ENCODE measurements at regions not wholly inside any gene's neighbourhood (a gene's known extent, or its start where the extent isn't known, plus 50 kb on each side); places are given as distances from the start of the nearest gene placed in this dataset.

DNA sequence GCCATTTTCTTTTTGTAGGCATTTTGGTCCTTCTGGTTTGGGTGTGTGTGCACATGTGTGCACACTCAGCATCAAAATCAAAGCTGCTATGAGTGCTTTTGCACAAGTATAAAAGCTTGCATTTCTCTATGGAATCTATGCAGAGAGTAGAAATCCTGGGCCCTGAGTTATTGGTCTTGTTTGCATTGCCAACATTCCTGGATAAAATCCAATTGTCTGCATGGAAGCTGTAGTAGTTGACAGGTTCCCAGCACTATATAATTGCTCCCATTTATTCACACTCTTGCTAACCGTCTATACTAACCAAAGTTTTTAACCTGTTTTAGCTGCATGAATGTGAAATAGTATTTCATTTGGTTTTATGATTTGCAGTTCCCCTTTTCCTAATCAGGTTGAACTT, 277.0 kb downstream of the FOXA2 start:
- no peak for DNase-seq

DNA sequence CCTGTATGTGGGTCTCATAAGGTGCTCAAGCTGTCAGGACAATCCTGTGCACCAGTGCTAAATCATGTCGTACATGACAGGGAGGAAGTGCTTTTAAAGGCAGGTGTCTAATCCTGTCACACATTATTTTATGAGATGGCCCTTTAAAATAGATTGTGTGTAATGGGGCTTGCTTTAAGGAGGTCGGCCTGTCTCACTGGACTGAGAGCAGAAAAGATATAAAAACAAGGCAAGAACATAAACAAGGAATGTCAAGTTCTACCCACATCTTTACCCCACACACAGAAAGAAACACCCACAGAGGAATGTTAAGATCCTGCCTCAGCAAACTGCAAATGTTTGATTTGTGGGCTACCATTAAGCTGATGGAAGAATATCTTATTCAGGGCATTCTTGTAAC, 279.0 kb downstream of the FOXA2 start:
- DNase-seq, result no peak

DNA sequence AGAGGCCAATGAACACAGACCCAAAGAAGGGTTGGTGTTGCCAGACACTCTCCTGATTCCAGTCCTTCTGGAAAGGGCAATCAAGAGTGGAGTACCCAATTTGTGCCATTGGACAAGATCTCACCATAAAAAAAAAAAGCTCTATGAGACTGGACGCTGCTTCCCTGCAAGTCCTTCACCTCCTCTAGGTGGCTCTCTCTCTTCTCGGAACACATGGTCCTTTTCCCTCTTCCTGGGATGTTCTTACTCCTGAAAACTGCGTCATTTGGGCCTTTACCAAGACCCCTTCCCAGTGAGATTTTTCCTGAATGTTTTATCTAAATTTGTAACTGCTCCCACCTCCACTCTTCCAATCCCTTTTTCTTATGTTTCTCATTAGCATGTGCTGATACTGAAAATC, 280.8 kb downstream of the FOXA2 start:
- DNase-seq, result no peak

DNA sequence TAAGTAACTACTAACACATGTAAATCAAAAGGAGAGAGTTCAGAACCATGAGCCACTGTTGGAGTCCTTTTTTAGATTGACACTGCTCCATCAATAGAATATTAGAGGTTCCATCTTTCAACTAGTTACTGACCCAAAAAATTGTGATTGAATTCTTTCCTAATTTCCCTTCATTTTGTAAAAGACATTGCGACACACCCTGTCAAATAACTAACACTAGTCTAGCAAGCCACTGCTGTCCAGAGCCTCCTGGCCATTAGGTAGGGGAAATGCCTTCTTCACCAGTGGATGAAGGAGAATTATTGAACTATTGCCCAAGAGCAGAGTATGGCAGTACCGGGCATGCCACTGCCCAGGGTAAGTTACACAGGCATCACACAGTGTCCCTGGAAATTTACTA, 282.3 kb downstream of the FOXA2 start:
- DNase-seq, result no peak

DNA sequence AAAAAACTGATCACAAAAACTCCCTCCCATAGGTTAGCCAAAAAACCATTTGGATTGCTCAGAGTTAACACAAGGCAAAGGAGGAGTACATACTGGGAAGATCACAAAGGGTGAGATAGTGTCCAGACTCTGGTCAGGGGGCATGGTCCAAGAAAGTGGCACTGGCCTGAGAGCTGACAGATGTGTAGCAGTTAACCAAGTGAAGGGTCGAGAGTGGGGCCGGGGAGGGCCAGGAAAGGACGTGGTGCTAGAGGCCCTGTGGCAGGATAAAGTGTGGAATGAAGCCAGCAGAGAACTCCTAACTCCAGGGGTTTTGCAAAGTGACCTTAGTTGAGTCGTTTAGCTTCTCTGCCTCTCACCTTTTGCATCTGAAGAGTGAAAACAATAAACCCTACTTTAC, 290.5 kb downstream of the FOXA2 start:
- no peak for DNase-seq

DNA sequence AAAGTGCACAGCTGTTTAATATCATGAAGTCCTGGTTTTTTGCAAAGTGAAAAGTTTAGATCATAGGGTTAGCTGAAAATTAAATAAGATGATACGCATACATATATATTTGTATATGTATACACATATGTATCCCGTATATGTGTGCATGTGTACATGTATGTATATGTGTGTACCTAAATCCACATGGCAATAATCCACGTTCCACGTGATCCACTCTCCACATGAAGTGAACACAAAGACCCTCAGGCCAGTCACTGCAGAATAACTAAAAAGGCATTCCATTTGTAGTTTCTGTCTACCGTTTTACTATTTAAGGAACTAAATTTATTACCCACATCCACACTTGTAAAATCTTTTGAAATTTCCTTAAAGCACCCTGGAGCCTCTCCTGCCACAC, 294.9 kb downstream of the FOXA2 start:
- no peak for DNase-seq

DNA sequence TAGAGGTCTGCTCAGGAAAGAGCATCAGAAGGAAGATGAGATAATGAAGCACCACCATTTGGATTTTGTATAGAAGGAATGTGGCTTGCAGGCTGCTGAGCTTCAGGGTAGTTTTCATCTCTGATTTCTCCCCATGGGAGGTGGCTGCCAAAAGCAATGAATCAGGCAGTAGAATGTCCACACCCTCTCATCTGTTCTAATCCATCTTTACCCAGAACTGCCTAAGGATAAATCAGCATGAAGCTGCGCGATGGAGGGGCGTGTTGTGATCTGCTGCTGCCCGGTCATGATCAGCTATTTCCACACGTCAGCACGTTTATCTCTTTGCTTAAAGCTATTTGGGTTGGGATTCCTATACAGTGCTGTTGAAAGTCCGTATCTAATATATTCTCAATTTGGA, 295.4 kb downstream of the FOXA2 start:
- DNase-seq, result no peak

DNA sequence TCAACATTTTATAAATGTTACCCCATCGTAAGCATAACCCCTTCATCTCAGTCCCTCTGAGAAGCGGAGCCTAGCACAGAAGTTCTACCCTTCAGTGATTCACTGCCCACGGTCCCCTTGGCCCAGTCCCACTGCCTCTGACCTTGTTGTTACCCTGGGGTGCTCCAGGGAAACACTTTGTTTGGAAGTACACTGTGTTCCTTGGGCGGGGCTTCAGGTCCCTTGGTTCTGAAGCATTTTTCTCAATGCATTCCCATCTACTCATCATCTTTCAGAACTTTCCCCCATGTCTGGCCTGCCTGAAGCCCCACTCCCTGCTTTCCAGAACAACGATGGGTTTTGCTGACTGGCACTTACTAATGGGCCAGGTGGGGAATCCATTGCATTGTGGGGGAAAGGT, 296.2 kb downstream of the FOXA2 start:
- DNase-seq, result no peak

DNA sequence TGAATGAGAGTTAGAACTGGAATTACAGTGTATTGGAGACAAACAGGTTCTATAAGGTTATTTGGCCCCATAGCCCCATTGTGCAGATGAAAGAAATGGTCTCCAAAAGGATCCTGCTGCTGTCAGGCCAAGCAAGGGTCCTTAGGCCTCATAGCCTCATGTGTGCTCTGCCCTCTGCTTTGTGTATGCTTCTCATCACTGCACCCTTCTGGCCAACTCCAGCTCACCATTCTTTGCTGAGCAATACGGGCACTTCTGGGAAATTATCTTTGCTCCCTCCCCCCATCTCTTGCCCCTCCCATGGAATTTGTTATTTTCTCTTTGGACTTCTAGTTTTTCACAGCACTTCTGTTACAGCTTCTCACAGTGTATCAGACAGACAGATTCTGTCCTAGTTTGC, 298.8 kb downstream of the FOXA2 start:
- no peak for DNase-seq

DNA sequence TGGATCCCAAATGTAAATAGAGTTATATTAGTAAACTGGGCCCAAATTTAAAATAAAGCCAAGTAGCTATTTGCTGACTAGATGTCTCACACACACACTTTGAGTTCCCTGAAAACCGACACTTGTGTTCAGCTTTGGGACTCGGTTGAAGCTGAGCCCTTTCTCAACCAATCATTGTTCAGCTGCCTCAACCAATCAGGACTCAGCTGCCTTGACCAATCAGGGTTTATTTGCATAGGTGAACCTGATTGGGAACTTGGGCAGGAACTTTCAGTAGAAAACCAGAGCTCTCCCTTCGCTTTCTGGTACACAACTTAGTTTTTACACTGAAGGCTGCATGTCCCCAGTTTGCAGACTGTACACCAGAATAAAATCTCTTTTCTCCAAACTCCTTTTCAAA, 301.7 kb downstream of the FOXA2 start:
- no peak for DNase-seq

DNA sequence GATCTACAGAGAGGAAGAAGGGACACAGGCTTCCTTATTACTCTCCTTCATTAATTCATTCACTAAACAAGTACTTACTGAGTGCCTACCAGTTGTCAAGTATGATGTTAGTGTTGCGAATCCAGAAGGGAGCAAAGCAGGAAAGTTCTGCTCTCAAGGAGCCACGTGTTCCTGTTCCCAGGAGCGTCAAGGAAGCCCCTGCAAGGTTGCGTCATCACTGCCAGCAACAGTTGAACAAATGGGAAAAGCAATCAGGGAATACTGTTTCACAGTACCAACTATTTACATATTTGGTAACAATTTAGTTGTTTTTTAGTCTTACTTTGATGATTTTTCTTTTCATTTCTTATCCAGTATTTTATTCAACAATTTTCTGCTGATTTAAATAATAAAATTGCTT, 310.0 kb downstream of the FOXA2 start:
- DNase-seq, result no peak

DNA sequence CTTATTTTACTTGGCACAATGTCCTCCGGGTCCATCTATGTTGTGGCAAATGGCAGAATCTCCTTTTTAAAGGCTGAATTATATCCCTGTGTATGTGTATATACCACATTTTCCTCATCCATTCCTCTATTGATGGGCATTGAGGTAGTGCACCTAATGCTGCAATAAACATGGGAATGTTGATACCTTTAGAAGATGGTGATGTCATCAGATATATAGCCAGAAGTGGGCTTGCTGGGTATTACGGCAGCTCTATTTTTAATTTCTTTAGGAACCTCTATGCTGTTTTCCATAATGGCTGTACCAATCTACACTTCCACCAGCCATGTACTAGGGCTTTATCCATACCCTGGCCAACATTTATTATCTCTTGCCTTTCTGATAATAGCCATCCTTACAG, 315.7 kb downstream of the FOXA2 start:
- no peak for DNase-seq

DNA sequence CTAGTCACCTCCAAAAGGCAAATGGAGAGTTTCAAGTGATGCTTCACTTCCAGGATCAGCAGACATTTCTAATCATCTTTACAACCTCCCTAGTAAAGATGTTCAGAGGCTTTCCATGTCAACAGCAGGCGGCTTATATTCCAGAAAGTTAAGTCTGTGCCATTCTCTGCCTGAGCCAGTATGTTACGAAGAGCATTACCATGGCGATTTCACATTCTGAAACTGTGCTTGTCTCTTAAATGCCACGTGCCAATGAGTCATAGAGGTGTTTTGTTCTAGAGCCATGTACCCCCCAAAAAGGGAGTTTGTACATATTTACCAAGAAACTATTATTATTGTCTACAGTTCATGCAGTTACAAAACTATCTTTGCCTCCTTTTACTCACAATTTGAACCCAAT, 319.5 kb downstream of the FOXA2 start:
- no peak for DNase-seq

DNA sequence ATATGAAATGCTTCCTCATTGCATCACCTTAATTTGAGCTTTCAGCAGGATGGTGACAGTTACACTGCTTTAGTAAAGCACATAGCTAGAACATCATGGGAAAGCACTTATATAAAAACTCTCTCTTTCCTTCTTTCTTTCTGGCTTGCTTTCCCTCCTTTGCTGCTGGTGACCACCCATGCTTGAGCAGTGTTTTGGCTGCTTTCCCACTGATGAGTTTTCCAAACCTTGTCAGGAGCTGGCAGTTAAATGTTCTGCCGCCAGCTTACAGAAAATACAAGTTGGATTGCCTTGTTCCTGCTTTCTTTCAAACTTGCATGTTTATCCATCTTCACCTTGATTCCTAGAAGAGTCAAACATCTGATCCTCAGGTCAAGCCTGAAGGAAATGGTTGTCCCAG, 323.9 kb downstream of the FOXA2 start:
- DNase-seq, result no peak

DNA sequence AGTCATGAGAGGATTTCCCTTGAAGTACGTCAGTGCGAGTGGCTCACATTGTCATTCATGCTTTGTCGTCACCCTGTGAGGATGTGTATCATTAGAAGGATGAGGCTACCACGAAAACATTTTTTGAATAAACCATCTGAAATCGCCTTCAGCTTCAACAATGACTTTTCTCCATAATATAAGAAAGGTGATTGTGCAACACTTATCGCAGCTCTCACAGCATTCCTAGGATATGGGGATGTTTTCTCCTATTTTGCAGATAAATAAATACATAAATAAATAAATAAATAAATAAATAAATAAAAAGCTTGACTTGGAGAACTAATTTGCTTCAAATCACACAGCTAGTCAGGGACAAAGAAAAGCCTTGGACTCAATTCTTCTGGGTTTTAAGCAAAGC, 326.5 kb downstream of the FOXA2 start:
- DNase-seq, result no peak

DNA sequence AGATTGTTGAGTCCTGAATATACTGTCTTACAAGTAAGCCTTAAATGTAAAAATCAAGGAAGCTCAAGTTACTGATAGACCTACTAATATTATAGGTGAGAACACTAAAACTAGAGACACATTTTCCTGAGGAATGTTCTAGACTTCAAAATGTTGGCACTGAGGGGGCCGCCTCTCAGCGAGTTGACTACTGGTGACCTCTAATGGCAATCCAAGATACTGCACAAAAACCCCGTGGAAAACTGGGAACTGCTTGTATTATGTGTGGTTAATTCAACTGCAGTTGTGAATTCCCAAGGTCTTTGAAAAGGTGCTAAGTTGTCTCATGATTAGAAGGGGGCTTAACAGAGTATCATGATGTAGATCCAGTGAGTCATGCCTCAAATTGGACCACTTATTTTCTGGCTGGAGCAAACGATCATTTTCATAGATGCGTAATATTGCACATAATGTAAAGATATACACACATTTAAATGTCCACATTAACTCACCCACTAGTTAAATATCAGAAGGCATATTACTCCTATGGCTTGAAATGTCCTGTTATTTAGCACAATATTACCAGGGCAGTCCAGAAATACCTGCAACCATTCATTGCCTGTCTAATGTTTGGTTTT, 336.2 kb downstream of the FOXA2 start:
- no peak for DNase-seq

DNA sequence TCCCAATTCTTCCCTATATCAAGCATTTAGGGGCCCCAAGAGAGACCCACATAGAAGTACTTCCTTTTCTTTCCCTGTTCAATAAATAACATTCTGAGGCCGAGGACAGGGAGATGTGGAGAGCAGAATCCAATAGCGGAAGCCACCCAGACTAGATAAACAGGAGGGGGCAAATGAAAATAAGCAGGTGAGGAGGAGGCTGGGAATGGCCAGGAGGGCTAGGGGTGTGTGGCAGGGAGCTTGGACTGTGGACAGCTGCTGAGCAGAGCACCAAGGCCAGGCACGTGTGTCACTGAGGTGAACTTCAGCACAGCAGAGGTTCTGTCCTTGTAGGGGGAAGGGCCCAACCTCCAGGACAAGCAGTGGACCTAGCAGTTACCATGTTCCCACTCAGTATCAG, 339.2 kb downstream of the FOXA2 start:
- DNase-seq, result no peak

DNA sequence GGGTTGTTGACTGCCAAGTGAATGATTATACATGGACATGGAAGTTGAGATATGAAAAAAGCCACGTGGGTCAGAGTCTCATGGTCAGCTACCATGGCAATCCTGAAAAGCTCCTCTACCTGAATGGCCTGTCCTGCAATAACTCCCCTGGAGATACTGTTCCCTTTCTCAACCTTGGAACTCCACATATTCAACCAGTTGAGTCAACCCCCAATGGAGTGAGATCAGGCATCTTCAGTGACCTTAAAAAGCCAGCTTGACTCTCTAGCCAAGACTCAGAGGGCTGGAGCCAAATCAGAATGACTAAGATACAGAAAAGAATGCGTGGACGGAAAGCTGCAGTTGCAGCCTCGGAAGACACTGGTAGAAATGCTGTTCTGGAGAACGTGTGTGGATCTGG, 341.3 kb downstream of the FOXA2 start:
- DNase-seq, result no peak

DNA sequence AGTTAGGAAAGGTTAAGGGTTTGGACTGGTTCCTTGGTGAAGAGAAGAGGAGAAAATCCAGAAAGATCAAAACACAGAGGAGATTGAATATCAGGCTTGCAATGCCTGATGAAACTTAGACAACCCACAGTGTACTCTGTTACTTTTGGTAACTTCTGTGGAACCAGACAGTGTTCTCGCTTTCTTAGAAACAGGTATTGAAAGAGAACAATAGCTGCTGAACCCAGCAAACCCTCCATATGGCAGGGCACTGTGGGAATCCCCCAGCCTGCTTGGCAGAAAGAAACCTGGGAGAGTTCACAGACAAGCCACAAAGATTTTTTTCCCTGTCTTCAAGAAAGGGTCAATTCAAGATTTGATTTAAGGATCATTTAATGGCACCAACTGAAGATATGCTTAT, 342.8 kb downstream of the FOXA2 start:
- no peak for DNase-seq

DNA sequence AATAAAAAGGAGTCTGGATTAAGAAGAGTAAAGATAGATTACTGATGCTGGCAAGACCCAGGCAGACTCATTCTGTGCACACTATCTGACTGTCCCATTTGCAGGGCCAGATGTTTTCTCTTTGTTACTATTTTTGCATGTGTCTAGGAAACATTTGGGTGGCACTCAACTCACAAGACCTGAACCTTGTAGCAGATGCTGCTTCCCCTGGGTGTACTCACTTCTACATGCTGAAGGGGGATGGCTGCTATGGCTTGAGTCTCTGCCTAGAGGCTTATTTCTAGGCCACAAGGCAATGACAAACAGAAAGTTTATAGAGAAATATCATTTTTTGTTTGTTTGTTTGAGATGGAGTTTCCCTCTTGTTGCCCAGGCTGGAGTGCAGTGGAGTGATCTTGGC, 351.4 kb downstream of the FOXA2 start:
- no peak for DNase-seq

DNA sequence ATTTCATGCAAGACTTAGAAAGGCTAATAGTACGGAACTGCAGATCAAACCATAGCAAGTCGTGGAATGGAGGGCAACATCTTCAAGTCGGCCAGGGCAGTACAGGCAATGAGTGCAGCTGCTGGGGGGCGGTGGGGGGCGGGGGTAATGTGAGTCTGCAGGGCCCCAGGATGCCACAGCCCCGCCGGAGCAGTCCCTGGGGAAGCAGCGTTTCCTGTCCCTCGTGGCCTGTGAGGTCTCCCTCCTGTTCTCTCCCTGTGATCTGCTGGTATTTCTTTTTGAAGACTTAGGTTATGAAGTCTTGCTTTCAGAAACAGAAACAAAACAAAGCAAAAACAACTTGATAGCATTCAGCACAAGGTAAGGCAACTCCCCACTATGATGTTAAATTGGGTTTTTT, 351.9 kb downstream of the FOXA2 start:
- DNase-seq, result no peak

DNA sequence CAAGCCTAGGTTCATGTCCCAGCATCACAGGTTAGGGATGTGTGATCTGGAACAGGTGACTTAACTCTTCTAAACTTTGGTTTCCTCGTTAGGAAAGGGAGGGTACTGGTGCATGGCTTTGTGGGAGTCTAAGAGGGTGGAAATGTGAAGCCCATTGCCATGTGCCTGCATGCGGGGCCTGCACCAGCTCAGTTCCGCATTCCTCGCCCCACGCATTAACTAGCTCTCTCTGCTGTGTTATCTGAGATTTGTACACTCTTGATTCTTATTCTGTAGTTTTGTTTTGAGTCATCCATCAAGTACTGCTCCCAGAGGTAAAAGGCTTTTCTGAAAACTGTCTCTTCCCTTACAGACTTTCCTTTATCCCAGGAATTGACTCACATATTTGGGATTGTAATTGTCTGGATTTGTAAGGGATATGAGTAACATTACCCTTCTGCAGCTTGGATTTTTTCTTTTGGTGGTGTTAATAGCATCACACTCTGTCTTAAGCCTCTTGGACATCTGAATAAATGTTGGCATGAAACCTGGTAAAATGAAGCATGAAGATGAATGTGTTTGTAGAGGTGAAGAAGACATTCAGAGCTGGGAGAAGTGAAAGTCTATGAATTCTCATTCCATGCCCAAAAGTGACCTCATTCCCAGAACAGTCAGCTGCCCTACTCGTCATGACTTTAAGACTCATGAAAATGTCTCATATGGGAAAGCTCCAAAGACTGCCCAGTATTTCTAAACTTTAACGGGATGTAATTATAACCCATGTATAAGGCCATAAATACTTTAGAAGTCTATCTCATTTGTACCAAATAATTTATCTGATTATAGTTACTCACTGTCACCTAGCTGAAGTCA, 357.3 kb downstream of the FOXA2 start:
- no peak for DNase-seq

DNA sequence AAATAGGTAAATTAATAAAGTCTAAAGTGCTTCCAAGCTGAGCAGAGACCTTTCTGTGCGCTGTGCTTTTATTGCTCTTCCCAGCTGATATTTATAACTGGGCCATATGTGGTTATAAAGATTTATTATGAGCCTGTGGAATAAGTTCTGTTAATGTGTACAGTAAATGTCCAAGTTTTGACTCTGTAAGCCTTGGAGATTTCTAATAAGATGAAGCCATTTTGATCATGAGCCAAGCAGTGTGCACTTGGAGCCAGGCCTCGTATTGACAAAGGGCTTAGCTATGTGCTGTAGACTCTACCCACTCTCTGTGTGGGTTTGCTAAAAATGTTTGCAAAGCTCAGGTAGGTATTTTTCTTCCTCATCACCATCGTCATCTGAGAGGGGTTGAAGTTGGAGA, 361.1 kb downstream of the FOXA2 start:
- DNase-seq, result no peak

DNA sequence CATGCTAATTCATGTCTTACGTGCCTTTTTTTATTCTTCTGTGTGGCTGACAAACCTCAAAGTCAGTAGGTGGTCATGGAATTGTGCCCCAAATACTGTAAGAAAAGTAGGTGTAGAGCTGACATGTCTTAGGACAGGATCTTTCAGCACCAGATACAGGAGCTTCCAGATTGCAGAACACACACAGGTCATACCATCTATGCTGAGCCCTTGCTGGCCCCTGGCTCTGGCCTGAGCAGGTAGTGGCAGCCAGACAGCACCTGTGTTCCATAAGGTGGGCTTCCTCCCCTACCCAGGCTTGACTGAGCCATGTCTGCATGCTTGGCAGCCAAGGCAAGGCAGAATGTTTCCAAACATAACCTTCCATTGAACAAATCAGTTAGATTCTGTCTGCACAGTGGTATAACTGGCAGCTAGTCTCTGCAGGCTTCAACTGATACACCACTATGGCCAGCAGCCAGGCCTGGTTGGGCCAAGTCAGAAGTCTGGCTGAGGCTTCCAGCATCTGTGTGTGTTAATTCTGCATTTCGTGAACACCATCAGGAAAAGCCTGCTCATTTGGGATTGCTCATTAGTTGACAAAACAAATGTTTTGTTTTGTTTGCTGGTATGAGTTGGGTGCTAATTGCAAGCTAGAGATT, 366.5 kb downstream of the FOXA2 start:
- DNase-seq, result no peak

DNA sequence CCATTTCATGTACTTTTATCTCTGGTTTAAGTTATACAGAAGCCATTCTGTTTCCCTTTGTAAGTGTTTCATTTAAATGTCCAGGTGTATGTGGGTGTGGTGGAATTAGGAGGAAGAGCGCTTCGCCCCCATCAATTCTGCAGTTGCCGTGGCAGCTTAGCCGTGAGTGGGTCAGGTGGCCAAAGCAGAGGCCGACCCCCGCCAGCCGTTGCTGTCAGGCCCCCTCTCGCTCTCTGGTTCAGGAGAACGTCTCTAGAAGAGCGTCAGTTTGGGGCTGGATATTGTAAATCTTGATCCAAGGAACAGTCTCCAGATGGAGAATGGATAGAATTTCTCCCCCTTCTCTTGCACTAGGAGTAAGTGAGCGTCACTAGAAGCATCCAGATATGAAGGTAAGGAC, 367.4 kb downstream of the FOXA2 start:
- DNase-seq, result no peak

All from NK-92 treated with Interleukin-12 subunit alpha and Interleukin-12 subunit beta, amount 100 ng/mL, for 24 hours (cell line).